HEK293T (cell line): ENCODE measurements at regions not wholly inside any gene's neighbourhood (a gene's known extent, or its start where the extent isn't known, plus 50 kb on each side); places are given as distances from the start of the nearest gene placed in this dataset.

Experiments used
- ARNT ChIP-seq: fragments of 450-650 bp; IDR thresholded peaks from 2 replicates; pipeline ENCODE4 v1.6.1; 2017; ENCODE audit warnings: mild to moderate bottlenecking
- FOXA1 ChIP-seq: fragments of 450-650 bp; IDR thresholded peaks from 2 replicates; pipeline ENCODE4 v1.6.1; 2016; ENCODE audit warnings: mild to moderate bottlenecking
- FOXM1 ChIP-seq: fragments of 450-650 bp; IDR thresholded peaks from 2 replicates; pipeline ENCODE4 v1.6.1; 2017; ENCODE audit warnings: mild to moderate bottlenecking, borderline replicate concordance
- LEF1 ChIP-seq: fragments of 450-650 bp; IDR thresholded peaks from 2 replicates; pipeline ENCODE4 v1.6.1; 2017; ENCODE audit warnings: mild to moderate bottlenecking, borderline replicate concordance
- NFRKB ChIP-seq: fragments of 450-650 bp; IDR thresholded peaks from 2 replicates; pipeline ENCODE4 v1.6.1; 2016; ENCODE audit warnings: mild to moderate bottlenecking, moderate library complexity
- SUZ12 ChIP-seq: fragments of 450-650 bp; IDR thresholded peaks from 2 replicates; pipeline ENCODE4 v1.6.1; 2016; ENCODE audit warnings: mild to moderate bottlenecking
- ZNF384 ChIP-seq: fragments of 450-650 bp; IDR thresholded peaks from 2 replicates; pipeline ENCODE4 v1.6.1; 2016
- TF ChIP-seq, protein P1 (sequence below): fragments of 450-650 bp; IDR thresholded peaks from 2 replicates; pipeline ENCODE4 v1.6.1; 2016

DNA sequence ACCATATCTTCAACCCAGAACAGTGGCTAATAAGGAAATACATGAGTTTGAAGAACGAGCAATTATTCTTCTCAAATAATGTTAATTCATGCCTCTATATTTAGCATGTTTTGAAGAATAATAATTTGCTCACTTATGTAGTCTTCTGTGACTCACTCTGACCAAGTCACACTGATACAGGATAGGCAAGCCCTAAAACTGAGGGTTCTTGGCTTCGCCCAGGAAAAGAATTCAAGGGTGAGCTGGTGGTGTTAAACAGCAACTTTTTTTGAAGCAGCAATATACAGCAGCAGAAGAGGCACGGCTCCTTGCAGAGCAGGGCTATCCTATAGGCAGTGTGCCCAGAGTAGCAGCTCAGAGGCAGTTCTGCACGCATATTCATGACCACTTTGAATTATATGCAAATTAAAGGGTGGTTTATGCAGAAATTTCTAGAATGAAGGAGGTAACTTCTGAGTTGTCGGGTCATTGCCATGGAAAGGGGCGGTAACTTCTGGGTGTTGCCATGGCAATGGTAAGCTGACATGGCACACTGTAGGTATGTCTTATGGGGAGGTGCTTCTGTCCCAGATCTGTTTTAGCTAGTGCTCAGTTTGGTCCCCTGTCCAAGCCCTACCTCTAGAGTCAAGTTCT, 200.6 kb downstream of the RND3 start:
- TF ChIP-seq ZNF384 (no peak), NFRKB (no peak), FOXA1 (no peak), SUZ12 (no peak), ARNT (no peak), LEF1 (no peak), FOXM1 (no peak)
- TF ChIP-seq, protein P1, sequence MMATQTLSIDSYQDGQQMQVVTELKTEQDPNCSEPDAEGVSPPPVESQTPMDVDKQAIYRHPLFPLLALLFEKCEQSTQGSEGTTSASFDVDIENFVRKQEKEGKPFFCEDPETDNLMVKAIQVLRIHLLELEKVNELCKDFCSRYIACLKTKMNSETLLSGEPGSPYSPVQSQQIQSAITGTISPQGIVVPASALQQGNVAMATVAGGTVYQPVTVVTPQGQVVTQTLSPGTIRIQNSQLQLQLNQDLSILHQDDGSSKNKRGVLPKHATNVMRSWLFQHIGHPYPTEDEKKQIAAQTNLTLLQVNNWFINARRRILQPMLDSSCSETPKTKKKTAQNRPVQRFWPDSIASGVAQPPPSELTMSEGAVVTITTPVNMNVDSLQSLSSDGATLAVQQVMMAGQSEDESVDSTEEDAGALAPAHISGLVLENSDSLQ, result no peak
